Immature natural killer cell (primary cell): ENCODE measurements at regions not wholly inside any gene's neighbourhood (a gene's known extent, or its start where the extent isn't known, plus 50 kb on each side); places are given as distances from the start of the nearest gene placed in this dataset.
"Not testable (repeated sequence)": the region's sequence is repeated elsewhere in the genome, so short reads cannot be mapped to it uniquely, and the experiment has no call there.

Source experiments
- DNase-seq, 3 donors: peaks; one replicate each; pipeline ENCODE4 v3.0.0; 2022; ENCODE audit warnings: mixed read lengths in 1 of 3
- H3K27ac Mint-ChIP-seq, 6 donors: one replicate each; pipeline ENCODE4 v1.8.0; 2020; ENCODE audit warnings: mixed read lengths in 6 of 6, mild to moderate bottlenecking in 5 of 6, inconsistent platforms in 4 of 6, moderate library complexity in 3 of 6
- H3K27me3 Mint-ChIP-seq, 3 donors: one replicate each; pipeline ENCODE4 v1.8.0; 2020 to 2021; ENCODE audit warnings: low read depth in 3 of 3, mild to moderate bottlenecking in 3 of 3, mixed read lengths in 3 of 3, moderate library complexity in 3 of 3, inconsistent platforms in 1 of 3
- H3K36me3 Mint-ChIP-seq, 3 donors: one replicate each; pipeline ENCODE4 v1.8.0; 2020; ENCODE audit warnings: mixed read lengths in 3 of 3, inconsistent platforms in 2 of 3, mild to moderate bottlenecking in 2 of 3
- H3K4me1 Mint-ChIP-seq, 2 donors: one replicate each; pipeline ENCODE4 v1.8.0; 2020; ENCODE audit warnings: inconsistent platforms in 2 of 2, mild to moderate bottlenecking in 2 of 2, mixed read lengths in 2 of 2, moderate library complexity in 1 of 2
- H3K4me3 Mint-ChIP-seq, 5 donors: one replicate each; pipeline ENCODE4 v1.8.0; 2020; ENCODE audit warnings: mild to moderate bottlenecking in 5 of 5, mixed read lengths in 5 of 5, inconsistent platforms in 3 of 5, moderate library complexity in 3 of 5
- H3K9me3 Mint-ChIP-seq, 6 donors: one replicate each; pipeline ENCODE4 v1.8.0; 2020; ENCODE audit warnings: mild to moderate bottlenecking in 6 of 6, mixed read lengths in 6 of 6, inconsistent platforms in 4 of 6, moderate library complexity in 3 of 6

- H3K4me1 Mint-ChIP-seq: no peaks in the 10 kb centered on the region
- peaks cover 0 to 2% (median 0%) of the 10 kb centered on the region in 3 donors for H3K27me3 Mint-ChIP-seq
- H3K9me3 Mint-ChIP-seq: peaks cover 5 to 14% (median 6%) of the 10 kb centered on the region in 6 donors
- no peak for DNase-seq
- no peaks in the 10 kb centered on the region for H3K36me3 Mint-ChIP-seq
- no peak overlapping the region for H3K27ac Mint-ChIP-seq
- no peak overlapping the region for H3K4me3 Mint-ChIP-seq
Observed at GRCh38 chr13:76300688-76301087, 585.5 kb downstream of the KCTD12 start.

- DNase-seq: no peak
- Mint-ChIP-seq H3K4me1 (no peaks in the 10 kb centered on the region), H3K9me3 (peaks cover 6 to 15% (median 10%) of the 10 kb centered on the region in 6 donors), H3K27me3 (peaks cover 0 to 2% (median 0%) of the 10 kb centered on the region in 3 donors), H3K4me3 (no peak overlapping the region), H3K27ac (no peak overlapping the region), H3K36me3 (no peaks in the 10 kb centered on the region)
Observed at GRCh38 chr13:76297331-76297730, 588.9 kb downstream of the KCTD12 start.

GRCh38 chr13:76296751-76297150 lies 589.5 kb downstream of the KCTD12 start:
- Mint-ChIP-seq H3K4me1 (no peaks in the 10 kb centered on the region), H3K9me3 (peaks cover 7 to 15% (median 10%) of the 10 kb centered on the region in 6 donors), H3K36me3 (no peaks in the 10 kb centered on the region), H3K27ac (no peak overlapping the region), H3K27me3 (peaks cover 0 to 2% (median 0%) of the 10 kb centered on the region in 3 donors), H3K4me3 (no peak overlapping the region)
- DNase-seq: no peak

- H3K9me3 Mint-ChIP-seq: peaks cover 7 to 15% (median 10%) of the 10 kb centered on the region in 6 donors
- not testable (repeated sequence) for DNase-seq, H3K27ac Mint-ChIP-seq, H3K4me1 Mint-ChIP-seq, H3K36me3 Mint-ChIP-seq, H3K27me3 Mint-ChIP-seq, H3K4me3 Mint-ChIP-seq
Observed at GRCh38 chr13:76295020-76295419, 591.2 kb downstream of the KCTD12 start.

GRCh38 chr13:76293751-76294150 lies 592.5 kb downstream of the KCTD12 start:
- peaks cover 0 to 2% (median 0%) of the 10 kb centered on the region in 3 donors for H3K27me3 Mint-ChIP-seq
- H3K4me1 Mint-ChIP-seq: no peaks in the 10 kb centered on the region
- H3K27ac Mint-ChIP-seq: no peak overlapping the region
- peaks cover 7 to 15% (median 10%) of the 10 kb centered on the region in 6 donors for H3K9me3 Mint-ChIP-seq
- no peaks in the 10 kb centered on the region for H3K36me3 Mint-ChIP-seq
- H3K4me3 Mint-ChIP-seq: no peak overlapping the region
- no peak for DNase-seq

GRCh38 chr13:76293346-76293745 lies 592.9 kb downstream of the KCTD12 start:
- H3K27me3 Mint-ChIP-seq: peaks cover 0 to 2% (median 0%) of the 10 kb centered on the region in 3 donors
- peaks cover 7 to 14% (median 10%) of the 10 kb centered on the region in 6 donors for H3K9me3 Mint-ChIP-seq

GRCh38 chr13:76292726-76293125 lies 593.5 kb downstream of the KCTD12 start:
- no peak for DNase-seq
- peaks cover 7 to 13% (median 10%) of the 10 kb centered on the region in 6 donors for H3K9me3 Mint-ChIP-seq
- peaks cover 0 to 2% (median 0%) of the 10 kb centered on the region in 3 donors for H3K27me3 Mint-ChIP-seq
- H3K4me1 Mint-ChIP-seq: no peaks in the 10 kb centered on the region
- H3K27ac Mint-ChIP-seq: no peak overlapping the region
- H3K4me3 Mint-ChIP-seq: no peak overlapping the region
- H3K36me3 Mint-ChIP-seq: no peaks in the 10 kb centered on the region

More at GRCh38 chr13:76293346-76293745, 592.9 kb downstream of the KCTD12 start:
- H3K4me3 Mint-ChIP-seq: no peak overlapping the region
- H3K4me1 Mint-ChIP-seq: no peaks in the 10 kb centered on the region
- no peaks in the 10 kb centered on the region for H3K36me3 Mint-ChIP-seq
- no peak for DNase-seq
- H3K27ac Mint-ChIP-seq: no peak overlapping the region

GRCh38 chr13:76292031-76292430 lies 594.2 kb downstream of the KCTD12 start:
- no peak overlapping the region for H3K4me3 Mint-ChIP-seq
- no peak for DNase-seq
- no peak overlapping the region for H3K27ac Mint-ChIP-seq
- no peaks in the 10 kb centered on the region for H3K4me1 Mint-ChIP-seq
- peaks cover 7 to 10% (median 9%) of the 10 kb centered on the region in 6 donors for H3K9me3 Mint-ChIP-seq
- no peaks in the 10 kb centered on the region for H3K36me3 Mint-ChIP-seq
- no peaks in the 10 kb centered on the region for H3K27me3 Mint-ChIP-seq

GRCh38 chr13:76289558-76289957 lies 596.6 kb downstream of the KCTD12 start:
- H3K4me3 Mint-ChIP-seq: no peak overlapping the region
- H3K27ac Mint-ChIP-seq: no peak overlapping the region
- H3K9me3 Mint-ChIP-seq: peaks cover 2 to 21% (median 4%) of the 10 kb centered on the region in 6 donors
- peaks cover 0 to 2% (median 0%) of the 10 kb centered on the region in 3 donors for H3K27me3 Mint-ChIP-seq
- no peaks in the 10 kb centered on the region for H3K4me1 Mint-ChIP-seq
- no peaks in the 10 kb centered on the region for H3K36me3 Mint-ChIP-seq
- DNase-seq: no peak

GRCh38 chr13:76286178-76286577 lies 600.0 kb downstream of the KCTD12 start:
- Mint-ChIP-seq H3K9me3 (peaks cover 0 to 16% (median 1%) of the 10 kb centered on the region in 6 donors), H3K4me3 (no peak overlapping the region), H3K27ac (no peak overlapping the region), H3K4me1 (no peaks in the 10 kb centered on the region), H3K27me3 (peaks cover 0 to 2% (median 0%) of the 10 kb centered on the region in 3 donors), H3K36me3 (no peaks in the 10 kb centered on the region)
- DNase-seq: no peak

- Mint-ChIP-seq H3K4me1 (no peaks in the 10 kb centered on the region), H3K9me3 (peaks cover 0 to 16% (median 3%) of the 10 kb centered on the region in 6 donors), H3K27me3 (peaks cover 0 to 2% (median 0%) of the 10 kb centered on the region in 3 donors), H3K27ac (no peak overlapping the region), H3K36me3 (no peaks in the 10 kb centered on the region), H3K4me3 (no peak overlapping the region)
- DNase-seq: no peak
Observed at GRCh38 chr13:76285463-76285862, 600.7 kb downstream of the KCTD12 start.

- not testable (repeated sequence) for H3K36me3 Mint-ChIP-seq, H3K4me3 Mint-ChIP-seq, H3K27ac Mint-ChIP-seq, DNase-seq, H3K27me3 Mint-ChIP-seq, H3K4me1 Mint-ChIP-seq
- H3K9me3 Mint-ChIP-seq: peaks cover 0 to 12% (median 6%) of the 10 kb centered on the region in 6 donors
Observed at GRCh38 chr13:76279766-76280165, 606.4 kb downstream of the KCTD12 start.

- H3K36me3 Mint-ChIP-seq: no peaks in the 10 kb centered on the region
- H3K9me3 Mint-ChIP-seq: peaks cover 6 to 50% (median 14%) of the 10 kb centered on the region in 6 donors
- no peaks in the 10 kb centered on the region for H3K4me1 Mint-ChIP-seq
- peaks cover 0 to 2% (median 0%) of the 10 kb centered on the region in 3 donors for H3K27me3 Mint-ChIP-seq
- no peak overlapping the region for H3K4me3 Mint-ChIP-seq
- H3K27ac Mint-ChIP-seq: no peak overlapping the region
- DNase-seq: no peak
Observed at GRCh38 chr13:76271728-76272232, 614.4 kb downstream of the KCTD12 start.

GRCh38 chr13:76268307-76268706 lies 617.9 kb downstream of the KCTD12 start:
- H3K9me3 Mint-ChIP-seq: peaks cover 6 to 49% (median 15%) of the 10 kb centered on the region in 6 donors
- not testable (repeated sequence) for H3K36me3 Mint-ChIP-seq, H3K27ac Mint-ChIP-seq

GRCh38 chr13:76267216-76267615 lies 619.0 kb downstream of the KCTD12 start:
- DNase-seq: no peak
- no peaks in the 10 kb centered on the region for H3K4me1 Mint-ChIP-seq
- H3K36me3 Mint-ChIP-seq: no peaks in the 10 kb centered on the region
- peaks cover 6 to 41% (median 12%) of the 10 kb centered on the region in 6 donors for H3K9me3 Mint-ChIP-seq
- peaks cover 0 to 2% (median 0%) of the 10 kb centered on the region in 3 donors for H3K27me3 Mint-ChIP-seq
- H3K4me3 Mint-ChIP-seq: no peak overlapping the region
- no peak overlapping the region for H3K27ac Mint-ChIP-seq

More at GRCh38 chr13:76268307-76268706, 617.9 kb downstream of the KCTD12 start:
- not testable (repeated sequence) for DNase-seq, H3K4me3 Mint-ChIP-seq, H3K27me3 Mint-ChIP-seq, H3K4me1 Mint-ChIP-seq
